GM12873 (cell line): ENCODE measurements at regions not wholly inside any gene's neighbourhood (a gene's known extent, or its start where the extent isn't known, plus 50 kb on each side); places are given as distances from the start of the nearest gene placed in this dataset.

Experiments used
- TF ChIP-seq, protein P1 (sequence below): IDR thresholded peaks from 2 replicates; pipeline ENCODE4 v1.5.1; 2012; ENCODE audit warnings: low read depth, mild to moderate bottlenecking, moderate library complexity, low read length, control low read depth; ENCODE audit not compliant: insufficient read depth; ENCODE audit errors: missing control alignments

- TF ChIP-seq, protein P1, sequence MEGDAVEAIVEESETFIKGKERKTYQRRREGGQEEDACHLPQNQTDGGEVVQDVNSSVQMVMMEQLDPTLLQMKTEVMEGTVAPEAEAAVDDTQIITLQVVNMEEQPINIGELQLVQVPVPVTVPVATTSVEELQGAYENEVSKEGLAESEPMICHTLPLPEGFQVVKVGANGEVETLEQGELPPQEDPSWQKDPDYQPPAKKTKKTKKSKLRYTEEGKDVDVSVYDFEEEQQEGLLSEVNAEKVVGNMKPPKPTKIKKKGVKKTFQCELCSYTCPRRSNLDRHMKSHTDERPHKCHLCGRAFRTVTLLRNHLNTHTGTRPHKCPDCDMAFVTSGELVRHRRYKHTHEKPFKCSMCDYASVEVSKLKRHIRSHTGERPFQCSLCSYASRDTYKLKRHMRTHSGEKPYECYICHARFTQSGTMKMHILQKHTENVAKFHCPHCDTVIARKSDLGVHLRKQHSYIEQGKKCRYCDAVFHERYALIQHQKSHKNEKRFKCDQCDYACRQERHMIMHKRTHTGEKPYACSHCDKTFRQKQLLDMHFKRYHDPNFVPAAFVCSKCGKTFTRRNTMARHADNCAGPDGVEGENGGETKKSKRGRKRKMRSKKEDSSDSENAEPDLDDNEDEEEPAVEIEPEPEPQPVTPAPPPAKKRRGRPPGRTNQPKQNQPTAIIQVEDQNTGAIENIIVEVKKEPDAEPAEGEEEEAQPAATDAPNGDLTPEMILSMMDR: no peak
Measured at GRCh38 chr6:169905041-169905807, 153.8 kb downstream of the ERMARD start.

GRCh38 chr6:169904051-169904922, 152.9 kb downstream of the ERMARD start:
- TF ChIP-seq, protein P1: no peak

DNA sequence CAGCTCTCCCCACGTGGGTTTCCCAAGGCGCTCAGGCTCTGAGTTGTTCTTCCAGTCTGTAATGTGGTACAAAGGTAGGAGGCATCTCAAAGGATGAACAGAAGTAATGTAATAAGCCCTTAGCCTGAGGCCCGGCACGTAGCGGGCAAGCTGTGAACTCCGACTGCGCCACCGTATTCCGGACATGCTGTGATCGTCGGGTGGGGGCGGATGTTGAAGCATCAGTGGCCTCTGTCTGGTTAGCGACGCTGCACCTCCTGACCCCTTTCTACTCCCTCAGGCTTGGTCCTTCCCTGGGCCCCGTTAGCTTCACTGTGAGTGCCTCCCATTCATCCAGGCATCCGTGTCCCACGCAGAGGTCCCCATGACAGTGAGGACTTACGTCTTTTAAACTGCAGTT, 151.7 kb downstream of the ERMARD start:
- TF ChIP-seq, protein P1: no peak

DNA sequence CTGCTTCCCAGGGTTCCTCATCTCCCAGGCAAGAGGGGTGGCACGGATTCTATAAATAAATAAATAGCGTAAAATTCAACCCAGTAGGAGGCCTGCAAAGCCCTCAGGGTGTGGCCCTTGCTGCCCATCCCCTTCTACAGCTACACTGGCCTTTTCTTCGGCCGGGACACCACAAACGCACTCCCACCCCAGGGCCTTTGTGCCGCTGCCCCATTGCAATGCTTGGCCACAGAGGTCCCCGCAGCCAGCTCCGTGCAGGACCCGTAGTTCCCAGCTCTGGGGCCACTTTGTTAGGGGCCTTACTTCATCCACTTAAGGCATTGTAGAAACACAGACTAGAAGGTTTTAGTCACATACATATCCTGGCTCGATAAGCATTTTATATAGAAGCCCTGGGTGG, 151.2 kb downstream of the ERMARD start:
- TF ChIP-seq, protein P1: no peak

DNA sequence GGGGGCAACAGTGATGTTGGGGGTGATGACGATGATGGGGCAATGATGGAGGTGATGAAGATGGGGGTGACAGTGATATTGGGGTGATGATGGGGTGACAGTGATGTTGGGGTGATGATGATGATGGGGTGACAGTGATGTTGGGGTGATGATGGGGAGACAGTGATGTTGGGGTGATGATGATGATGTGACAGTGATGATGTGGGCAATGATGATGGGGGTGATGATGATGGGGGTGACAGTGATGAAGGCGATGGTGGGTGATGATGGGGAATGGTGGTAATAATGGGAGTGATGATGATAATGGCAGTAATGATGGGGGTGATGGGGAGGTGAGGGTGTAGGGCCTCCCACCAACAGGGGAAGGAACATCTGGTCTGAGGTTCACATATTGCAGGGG, 150.6 kb downstream of the ERMARD start:
- TF ChIP-seq, protein P1: no peak

GRCh38 chr6:169899481-169900145, 148.2 kb downstream of the ERMARD start:
- TF ChIP-seq, protein P1: no peak

DNA sequence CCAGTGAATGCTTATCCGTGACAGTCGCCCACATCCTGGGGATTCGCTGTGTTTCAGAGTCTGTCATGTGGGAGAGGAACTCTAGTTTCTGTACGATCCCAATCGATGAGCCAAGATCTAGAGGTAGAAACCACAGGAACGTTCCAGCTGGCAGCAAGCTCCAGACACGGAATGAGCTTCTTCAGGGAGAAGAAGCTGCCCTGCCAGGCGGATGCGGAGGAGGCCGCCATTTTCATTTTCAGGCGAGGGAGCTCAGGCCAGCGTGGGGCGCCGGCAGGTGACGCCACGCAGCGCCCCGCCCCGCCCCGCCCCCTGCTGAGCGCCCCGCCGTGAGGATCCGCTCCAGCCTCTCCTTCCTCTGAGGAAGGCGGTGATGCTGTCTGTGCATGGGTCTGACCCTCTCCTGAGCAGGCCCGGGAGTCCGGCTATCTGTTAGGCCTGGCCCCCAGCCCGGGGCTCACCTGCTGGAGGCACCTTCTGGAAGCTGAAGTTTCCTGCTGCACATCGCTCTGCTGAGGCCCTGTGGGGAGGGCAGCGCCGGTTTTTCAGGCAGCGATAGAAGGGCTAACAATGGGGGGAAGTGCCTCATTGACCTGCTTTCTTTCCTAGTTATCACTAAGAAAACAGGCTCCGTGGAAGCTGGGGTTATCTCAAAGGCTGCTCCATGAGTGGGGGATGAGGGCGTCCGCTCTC, 147.5 kb downstream of the ERMARD start:
- TF ChIP-seq, protein P1: no peak
